A549 (cell line): ENCODE measurements at regions not wholly inside any gene's neighbourhood (a gene's known extent, or its start where the extent isn't known, plus 50 kb on each side); places are given as distances from the start of the nearest gene placed in this dataset.

Experiments used
- CTCF ChIP-seq: fragments of >200 bp; sonication (Bioruptor Twin); formaldehyde crosslinking; IDR thresholded peaks from 3 replicates; pipeline ENCODE4 v1.5.1; 2016
- EP300 ChIP-seq, 2 experiments: fragments of >200 bp; sonication (Bioruptor Twin); formaldehyde crosslinking; IDR thresholded peaks; 2 replicates in 1 of 2; 3 replicates in 1 of 2; pipeline ENCODE4 v1.6.1; 2016 to 2017
- ESRRA ChIP-seq: fragments of 150-350 bp; IDR thresholded peaks from 2 replicates; pipeline ENCODE4 v1.6.1; 2014; ENCODE audit warnings: mild to moderate bottlenecking, low read length, borderline replicate concordance
- KDM1A ChIP-seq: fragments of 200-600 bp; sonication (generic); IDR thresholded peaks from 2 replicates; pipeline ENCODE4 v1.6.1; 2016; ENCODE audit warnings: low read depth, mild to moderate bottlenecking
- MAFK ChIP-seq: fragments of 450-650 bp; IDR thresholded peaks from 2 replicates; pipeline ENCODE4 v1.6.1; 2014; ENCODE audit not compliant: partially characterized antibody
- POLR2A ChIP-seq: IDR thresholded peaks from 2 replicates; pipeline ENCODE4 v1.6.1; 2012; ENCODE audit warnings: mild to moderate bottlenecking, low read length
- REST ChIP-seq: fragments of 200-600 bp; sonication (generic); IDR thresholded peaks from 2 replicates; pipeline ENCODE4 v1.6.1; 2016; ENCODE audit warnings: antibody characterized with exemption, mild to moderate bottlenecking, moderate library complexity
- SMC3 ChIP-seq: fragments of >200 bp; sonication (Bioruptor Twin); formaldehyde crosslinking; IDR thresholded peaks from 3 replicates; pipeline ENCODE4 v1.6.1; 2018; ENCODE audit warnings: inconsistent platforms
- TP53 ChIP-seq: fragments of 250-450 bp; sonication (Bioruptor Pico); IDR thresholded peaks from 2 replicates; pipeline ENCODE4 v1.5.0; 2021; ENCODE audit warnings: mild to moderate bottlenecking, moderate library complexity
- ZC3H11A ChIP-seq: fragments of 450-650 bp; IDR thresholded peaks from 2 replicates; pipeline ENCODE4 v1.6.1; 2014; ENCODE audit warnings: antibody characterized with exemption, mild to moderate bottlenecking
- TF ChIP-seq, protein P1 (sequence below): fragments of >200 bp; sonication (Bioruptor Twin); formaldehyde crosslinking; IDR thresholded peaks from 3 replicates; pipeline ENCODE4 v1.6.1; 2016

- TF ChIP-seq CTCF (no peak), TP53 (no peak), KDM1A (no peak), ESRRA (no peak), POLR2A (no peak), REST (no peak), ZC3H11A (no peak), MAFK (no peak), EP300 (IDR thresholded peaks at IDR 0.05) (no peak), SMC3 (no peak)
- TF ChIP-seq, protein P1, sequence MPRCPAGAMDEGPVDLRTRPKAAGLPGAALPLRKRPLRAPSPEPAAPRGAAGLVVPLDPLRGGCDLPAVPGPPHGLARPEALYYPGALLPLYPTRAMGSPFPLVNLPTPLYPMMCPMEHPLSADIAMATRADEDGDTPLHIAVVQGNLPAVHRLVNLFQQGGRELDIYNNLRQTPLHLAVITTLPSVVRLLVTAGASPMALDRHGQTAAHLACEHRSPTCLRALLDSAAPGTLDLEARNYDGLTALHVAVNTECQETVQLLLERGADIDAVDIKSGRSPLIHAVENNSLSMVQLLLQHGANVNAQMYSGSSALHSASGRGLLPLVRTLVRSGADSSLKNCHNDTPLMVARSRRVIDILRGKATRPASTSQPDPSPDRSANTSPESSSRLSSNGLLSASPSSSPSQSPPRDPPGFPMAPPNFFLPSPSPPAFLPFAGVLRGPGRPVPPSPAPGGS = no peak
Observed at GRCh38 chr9:85108746-85109145, 439.2 kb downstream of the NTRK2 start.
